OCI-LY1 (cell line): ENCODE measurements at regions not wholly inside any gene's neighbourhood (a gene's known extent, or its start where the extent isn't known, plus 50 kb on each side); places are given as distances from the start of the nearest gene placed in this dataset.

Experiments used
- H2AFZ ChIP-seq: fragments of 200-600 bp; sonication (generic), shearing (Covaris generic); 2 replicates; pipeline ENCODE4 v1.6.0; 2014; ENCODE audit warnings: antibody characterized with exemption, mild to moderate bottlenecking, low read length
- H3F3A ChIP-seq: fragments of 200-600 bp; sonication (generic), shearing (Covaris generic); 2 replicates; pipeline ENCODE4 v1.6.0; 2014; ENCODE audit warnings: mild to moderate bottlenecking, antibody characterized with exemption, low read length, moderate library complexity; ENCODE audit not compliant: insufficient read depth
- H3K27ac ChIP-seq: fragments of 200-600 bp; sonication (generic); 2 replicates; pipeline ENCODE4 v1.5.1; 2014; ENCODE audit warnings: low read length, mixed run types, mild to moderate bottlenecking, low read depth; ENCODE audit not compliant: poor library complexity, severe bottlenecking
- H3K27me3 ChIP-seq: fragments of 200-600 bp; sonication (generic); 2 replicates; pipeline ENCODE4 v1.6.0; 2014; ENCODE audit warnings: antibody characterized with exemption, mild to moderate bottlenecking, low read length, moderate library complexity; ENCODE audit not compliant: insufficient read depth
- H3K36me3 ChIP-seq: fragments of 200-600 bp; sonication (generic); 2 replicates; pipeline ENCODE4 v1.6.1; 2014; ENCODE audit warnings: mild to moderate bottlenecking, antibody characterized with exemption, low read length, moderate library complexity, mixed read lengths; ENCODE audit not compliant: insufficient read depth
- H3K4me1 ChIP-seq: fragments of 200-600 bp; sonication (generic); 2 replicates; pipeline ENCODE4 v1.5.1; 2014; ENCODE audit warnings: mild to moderate bottlenecking, low read length, moderate library complexity; ENCODE audit not compliant: insufficient read depth, severe bottlenecking
- H3K4me2 ChIP-seq: fragments of 200-600 bp; sonication (generic), shearing (Covaris generic); 2 replicates; pipeline ENCODE4 v1.6.1; 2014; ENCODE audit warnings: low read length
- H3K4me3 ChIP-seq: fragments of 200-600 bp; sonication (generic); 2 replicates; pipeline ENCODE4 v1.5.1; 2014; ENCODE audit warnings: low read length, low read depth, mild to moderate bottlenecking, mixed read lengths; ENCODE audit not compliant: poor library complexity, severe bottlenecking
- H3K79me2 ChIP-seq: fragments of 200-600 bp; shearing (Covaris generic); 2 replicates; pipeline ENCODE4 v1.6.1; 2016; ENCODE audit warnings: mixed run types, low read length, mixed read lengths; ENCODE audit not compliant: insufficient read depth
- H3K9ac ChIP-seq: fragments of 200-600 bp; sonication (generic), shearing (Covaris generic); 2 replicates; pipeline ENCODE4 v1.6.1; 2014; ENCODE audit warnings: mild to moderate bottlenecking, low read length, mixed read lengths
- H3K9me2 ChIP-seq: fragments of 200-600 bp; sonication (generic), shearing (Covaris generic); 2 replicates; pipeline ENCODE4 v1.6.1; 2014; ENCODE audit warnings: low read depth, mild to moderate bottlenecking, low read length, mixed read lengths
- H3K9me3 ChIP-seq: fragments of 200-600 bp; shearing (Covaris generic); 2 replicates; pipeline ENCODE4 v1.6.1; 2014; ENCODE audit warnings: low read length, mixed read lengths
- H4K20me1 ChIP-seq: fragments of 200-600 bp; sonication (generic), shearing (Covaris generic); 2 replicates; pipeline ENCODE4 v1.6.0; 2016; ENCODE audit warnings: mild to moderate bottlenecking, low read length; ENCODE audit not compliant: insufficient read depth
- EZH2 ChIP-seq: fragments of 200-600 bp; sonication (generic), shearing (Covaris generic); IDR thresholded peaks from 2 replicates; pipeline ENCODE4 v1.8.0; 2017; ENCODE audit warnings: borderline replicate concordance, mixed run types, mild to moderate bottlenecking, antibody characterized with exemption, low read length, moderate library complexity, mixed read lengths
- TF ChIP-seq, protein P1 (sequence below): fragments of 200-600 bp; sonication (generic), shearing (Covaris generic); IDR thresholded peaks from 2 replicates; pipeline ENCODE4 v1.5.1; 2017; ENCODE audit warnings: mild to moderate bottlenecking, antibody characterized with exemption, low read length, moderate library complexity, mixed read lengths

DNA sequence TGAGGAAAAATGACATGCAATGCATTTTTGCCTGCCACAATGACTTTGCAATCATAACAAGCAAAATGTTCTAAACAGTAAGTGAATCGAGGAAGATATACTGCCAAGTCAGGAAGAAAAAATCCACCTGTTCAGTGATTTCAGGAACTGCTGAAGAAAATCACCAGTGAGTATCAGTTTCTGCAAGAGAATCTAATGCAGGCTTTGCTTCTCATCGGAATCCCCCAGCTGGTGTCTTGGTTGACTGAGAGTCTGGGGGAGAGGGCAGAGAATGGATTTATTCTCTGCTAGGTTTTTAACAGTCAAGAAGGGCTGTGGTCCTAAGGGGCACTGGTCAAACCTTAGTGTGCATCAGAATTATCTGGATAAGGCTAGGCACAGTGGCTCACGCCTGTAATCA, 363.4 kb downstream of the CDH26 start:
- no peak overlapping the region for H2AFZ ChIP-seq
- no peaks in the 10 kb centered on the region for H3K9me3 ChIP-seq
- H3K4me1 ChIP-seq: no peaks in the 10 kb centered on the region
- no peak overlapping the region for H3K4me3 ChIP-seq
- H3K4me2 ChIP-seq: no peak overlapping the region
- no peaks in the 10 kb centered on the region for H3K36me3 ChIP-seq
- H4K20me1 ChIP-seq: no peaks in the 10 kb centered on the region
- TF ChIP-seq, protein P1, sequence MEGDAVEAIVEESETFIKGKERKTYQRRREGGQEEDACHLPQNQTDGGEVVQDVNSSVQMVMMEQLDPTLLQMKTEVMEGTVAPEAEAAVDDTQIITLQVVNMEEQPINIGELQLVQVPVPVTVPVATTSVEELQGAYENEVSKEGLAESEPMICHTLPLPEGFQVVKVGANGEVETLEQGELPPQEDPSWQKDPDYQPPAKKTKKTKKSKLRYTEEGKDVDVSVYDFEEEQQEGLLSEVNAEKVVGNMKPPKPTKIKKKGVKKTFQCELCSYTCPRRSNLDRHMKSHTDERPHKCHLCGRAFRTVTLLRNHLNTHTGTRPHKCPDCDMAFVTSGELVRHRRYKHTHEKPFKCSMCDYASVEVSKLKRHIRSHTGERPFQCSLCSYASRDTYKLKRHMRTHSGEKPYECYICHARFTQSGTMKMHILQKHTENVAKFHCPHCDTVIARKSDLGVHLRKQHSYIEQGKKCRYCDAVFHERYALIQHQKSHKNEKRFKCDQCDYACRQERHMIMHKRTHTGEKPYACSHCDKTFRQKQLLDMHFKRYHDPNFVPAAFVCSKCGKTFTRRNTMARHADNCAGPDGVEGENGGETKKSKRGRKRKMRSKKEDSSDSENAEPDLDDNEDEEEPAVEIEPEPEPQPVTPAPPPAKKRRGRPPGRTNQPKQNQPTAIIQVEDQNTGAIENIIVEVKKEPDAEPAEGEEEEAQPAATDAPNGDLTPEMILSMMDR: no peak
- no peak for TF ChIP-seq EZH2
- no peaks in the 10 kb centered on the region for H3F3A ChIP-seq
- no peaks in the 10 kb centered on the region; the same call in 1 of the 2 replicates for H3K27me3 ChIP-seq
- H3K9me2 ChIP-seq: no peaks in the 10 kb centered on the region
- no peaks in the 10 kb centered on the region for H3K79me2 ChIP-seq
- H3K27ac ChIP-seq: no peak overlapping the region
- H3K9ac ChIP-seq: no peak overlapping the region

DNA sequence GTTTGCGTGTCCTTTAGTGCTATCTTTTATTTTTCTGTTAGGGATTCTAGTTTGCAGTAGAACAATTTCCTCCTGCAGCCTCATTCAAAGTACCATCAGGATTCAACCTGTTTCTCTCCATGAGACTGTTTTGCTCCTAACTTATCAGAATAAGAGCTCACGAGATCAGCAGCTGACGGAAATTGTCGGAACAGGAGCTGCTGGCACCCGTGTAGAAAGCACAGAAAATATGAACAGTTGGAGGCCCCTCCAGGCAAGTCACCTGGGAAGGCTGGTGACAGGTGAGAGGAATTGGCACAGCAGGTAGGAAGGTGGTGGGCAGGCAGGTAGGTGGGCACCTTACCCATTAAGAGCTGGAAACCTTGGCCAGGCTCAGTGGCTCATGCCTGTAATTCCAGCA, 368.6 kb downstream of the CDH26 start:
- H3K9ac ChIP-seq: no peak overlapping the region
- H3K27me3 ChIP-seq: no peaks in the 10 kb centered on the region; the same call in 1 of the 2 replicates
- no peaks in the 10 kb centered on the region for H3K9me2 ChIP-seq
- no peaks in the 10 kb centered on the region for H3K36me3 ChIP-seq
- H3K4me2 ChIP-seq: no peak overlapping the region
- no peak overlapping the region for H3K4me3 ChIP-seq
- no peak overlapping the region for H3K27ac ChIP-seq
- no peak overlapping the region for H2AFZ ChIP-seq
- H3F3A ChIP-seq: no peaks in the 10 kb centered on the region
- H3K9me3 ChIP-seq: no peaks in the 10 kb centered on the region
- no peaks in the 10 kb centered on the region for H3K79me2 ChIP-seq
- H3K4me1 ChIP-seq: no peaks in the 10 kb centered on the region
- H4K20me1 ChIP-seq: no peaks in the 10 kb centered on the region
- TF ChIP-seq EZH2: no peak
- TF ChIP-seq, protein P1: no peak

DNA sequence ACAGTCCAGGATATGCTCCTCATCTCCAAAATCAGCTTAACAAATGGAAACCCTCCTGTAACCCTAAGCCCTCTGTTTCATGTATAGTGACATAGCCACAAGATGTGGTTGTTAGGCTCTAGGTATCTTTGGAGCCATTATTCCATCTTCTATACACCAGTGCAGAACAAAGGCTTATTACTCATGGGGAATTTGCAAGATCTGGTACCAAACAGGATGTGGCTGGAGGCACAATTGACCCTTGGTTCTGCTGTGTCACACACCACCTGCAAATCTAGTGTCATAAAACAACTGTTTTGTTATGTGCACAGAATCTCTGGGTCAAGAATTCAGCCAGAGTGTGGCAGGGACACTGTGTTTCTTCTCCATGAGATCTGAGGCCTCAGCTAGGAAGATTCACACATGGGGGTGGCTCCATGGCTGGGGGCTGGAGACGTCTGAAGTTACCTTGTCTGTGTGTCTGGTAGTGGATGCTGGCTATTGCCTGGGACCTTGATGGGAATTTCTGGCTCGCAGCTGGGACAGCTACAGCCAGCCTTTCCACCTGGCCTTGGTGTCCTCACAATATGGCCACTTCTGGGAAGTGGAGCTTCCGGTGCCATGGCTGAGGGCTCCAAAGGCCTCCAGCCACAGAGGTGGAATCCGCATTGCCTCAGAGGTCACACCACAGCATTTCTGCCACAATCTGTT, 369.9 kb downstream of the CDH26 start:
- Histone ChIP-seq H3F3A (no peaks in the 10 kb centered on the region), H2AFZ (no peak overlapping the region), H3K4me3 (no peak overlapping the region), H3K36me3 (no peaks in the 10 kb centered on the region), H3K4me2 (no peak overlapping the region), H3K27me3 (no peaks in the 10 kb centered on the region; the same call in 1 of the 2 replicates), H4K20me1 (no peaks in the 10 kb centered on the region), H3K9ac (no peak overlapping the region), H3K9me2 (no peaks in the 10 kb centered on the region), H3K27ac (no peak overlapping the region), H3K79me2 (no peaks in the 10 kb centered on the region), H3K9me3 (no peaks in the 10 kb centered on the region), H3K4me1 (no peaks in the 10 kb centered on the region)
- TF ChIP-seq EZH2: no peak
- TF ChIP-seq, protein P1: no peak
